Naive B cell (primary cell): ENCODE measurements at regions not wholly inside any gene's neighbourhood (a gene's known extent, or its start where the extent isn't known, plus 50 kb on each side); places are given as distances from the start of the nearest gene placed in this dataset.

Source experiments
- ATAC-seq, 2 donors: fragments of 150-1000 bp; cut with Tn5 transposase; 2 replicates each; pipeline ENCODE4 v1.10.0; 2021; ENCODE audit warnings: low read depth in 2 of 2, mild to moderate bottlenecking in 2 of 2, moderate library complexity in 2 of 2
- DNase-seq: peaks from one replicate; pipeline ENCODE4 v3.0.0; 2022
- H3K27ac Mint-ChIP-seq, 6 donors: one replicate each; pipeline ENCODE4 v1.8.0; 2020 to 2022; ENCODE audit warnings: mild to moderate bottlenecking in 6 of 6, mixed read lengths in 6 of 6, moderate library complexity in 5 of 6, inconsistent platforms in 2 of 6
- H3K27me3 Mint-ChIP-seq, 3 donors: one replicate each; pipeline ENCODE4 v1.8.0; 2021 to 2022; ENCODE audit warnings: mixed read lengths in 3 of 3, mild to moderate bottlenecking in 1 of 3
- H3K36me3 Mint-ChIP-seq, 2 donors: one replicate each; pipeline ENCODE4 v1.8.0; 2020 to 2022; ENCODE audit warnings: mixed read lengths in 2 of 2, inconsistent platforms in 1 of 2, mild to moderate bottlenecking in 1 of 2
- H3K4me1 Mint-ChIP-seq, 3 donors: one replicate each; pipeline ENCODE4 v1.8.0; 2020 to 2022; ENCODE audit warnings: mixed read lengths in 3 of 3, inconsistent platforms in 1 of 3, mild to moderate bottlenecking in 1 of 3, moderate library complexity in 1 of 3
- H3K4me3 Mint-ChIP-seq, 8 donors: one replicate each; pipeline ENCODE4 v1.8.0; 2020 to 2022; ENCODE audit warnings: mild to moderate bottlenecking in 8 of 8, mixed read lengths in 8 of 8, moderate library complexity in 8 of 8, inconsistent platforms in 2 of 8
- H3K9me3 Mint-ChIP-seq, 7 donors: one replicate each; pipeline ENCODE4 v1.8.0; 2020 to 2022; ENCODE audit warnings: mixed read lengths in 7 of 7, mild to moderate bottlenecking in 5 of 7, inconsistent platforms in 2 of 7, moderate library complexity in 1 of 7

DNA sequence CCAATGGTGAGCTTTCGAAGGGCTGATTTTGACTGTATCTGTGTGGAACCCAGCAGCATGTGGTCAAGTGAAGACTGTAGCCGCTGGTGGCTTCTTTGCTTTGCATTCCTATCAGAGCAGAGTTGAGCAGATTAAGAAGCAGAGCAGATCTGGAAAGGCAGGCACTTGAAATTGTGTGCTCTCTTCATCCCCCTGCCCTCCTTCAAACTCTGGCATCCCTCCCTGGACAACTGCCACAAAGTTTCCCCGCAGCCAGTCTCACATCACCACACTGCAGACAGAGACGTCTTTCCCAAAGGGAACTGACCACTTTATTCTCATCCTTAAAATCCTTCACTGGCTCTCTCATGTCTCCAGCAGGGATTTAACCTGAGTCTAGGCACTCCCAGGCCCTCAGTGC is 237.1 kb upstream of the DYNLRB2 start:
- no peaks in the 10 kb centered on the region for H3K4me1 Mint-ChIP-seq
- peaks cover 0 to 2% (median 0%) of the 10 kb centered on the region in 7 donors for H3K9me3 Mint-ChIP-seq
- H3K36me3 Mint-ChIP-seq = no peaks in the 10 kb centered on the region
- no peak for DNase-seq
- no peak overlapping the region for H3K27ac Mint-ChIP-seq
- peaks cover 0 to 14% (median 6%) of the 10 kb centered on the region in 3 donors for H3K27me3 Mint-ChIP-seq
- no peak overlapping the region for H3K4me3 Mint-ChIP-seq
- ATAC-seq = no peak

DNA sequence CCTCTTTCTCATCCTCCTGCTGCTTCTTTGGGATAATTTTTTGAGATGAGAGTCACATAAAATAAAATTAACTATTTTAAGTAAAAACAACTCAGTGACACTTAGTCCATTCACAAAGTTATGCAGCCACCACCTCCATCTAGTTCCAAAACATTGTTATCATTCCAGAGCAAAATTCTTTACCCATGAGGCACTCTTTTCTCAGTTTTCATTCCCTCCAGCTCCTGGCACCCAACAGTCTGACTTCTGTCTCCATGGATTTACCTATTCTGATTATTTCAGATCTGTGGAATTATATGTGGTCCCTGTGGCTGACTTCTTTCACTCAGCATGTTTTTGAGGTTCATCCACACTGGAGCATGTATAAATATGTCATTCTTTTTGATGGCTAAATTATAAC is 239.9 kb upstream of the DYNLRB2 start:
- Mint-ChIP-seq H3K4me1 (no peaks in the 10 kb centered on the region), H3K4me3 (no peak overlapping the region), H3K36me3 (no peaks in the 10 kb centered on the region), H3K27me3 (peaks cover 0 to 11% (median 10%) of the 10 kb centered on the region in 3 donors), H3K9me3 (peaks cover 0 to 2% (median 0%) of the 10 kb centered on the region in 7 donors), H3K27ac (no peak overlapping the region)
- DNase-seq (no peak), ATAC-seq (no peak)

- peaks cover 0 to 3% (median 0%) of the 10 kb centered on the region in 7 donors for H3K9me3 Mint-ChIP-seq
- no peaks in the 10 kb centered on the region for H3K4me1 Mint-ChIP-seq
- H3K4me3 Mint-ChIP-seq = no peak overlapping the region
- ATAC-seq = no peak
- peaks cover 0 to 15% (median 10%) of the 10 kb centered on the region in 3 donors for H3K27me3 Mint-ChIP-seq
- H3K27ac Mint-ChIP-seq = no peak overlapping the region
- DNase-seq = no peak
- no peaks in the 10 kb centered on the region for H3K36me3 Mint-ChIP-seq
Measured at GRCh38 chr16:80300456-80300855, 240.3 kb upstream of the DYNLRB2 start.

DNA sequence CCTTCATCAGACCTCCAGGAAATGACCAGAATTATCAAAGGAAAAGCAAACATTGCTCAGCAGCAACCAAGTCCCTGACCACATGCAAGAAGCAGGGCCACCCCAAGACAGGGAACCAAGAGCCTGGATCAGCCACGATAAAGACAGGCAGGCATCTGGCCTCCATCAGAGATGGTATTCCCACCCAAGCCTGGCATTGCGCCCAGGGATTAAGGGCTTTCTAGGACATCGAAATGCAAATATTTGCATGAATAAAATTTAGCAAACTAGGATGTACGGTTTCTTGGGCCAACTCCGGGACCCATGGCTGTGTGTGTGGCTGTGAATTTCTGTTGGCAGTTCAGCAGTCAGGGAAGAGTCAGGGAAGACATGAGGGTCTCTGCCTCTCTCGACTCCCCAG is 241.4 kb upstream of the DYNLRB2 start:
- ATAC-seq = no peak
- Mint-ChIP-seq H3K4me3 (no peak overlapping the region), H3K27ac (no peak overlapping the region), H3K36me3 (no peaks in the 10 kb centered on the region), H3K27me3 (peaks cover 4 to 12% (median 6%) of the 10 kb centered on the region in 3 donors), H3K4me1 (no peaks in the 10 kb centered on the region), H3K9me3 (peaks cover 0 to 6% (median 0%) of the 10 kb centered on the region in 7 donors)
- no peak for DNase-seq

- Mint-ChIP-seq H3K27me3 (peaks cover 4 to 12% (median 9%) of the 10 kb centered on the region in 3 donors), H3K4me3 (no peak overlapping the region)
- ATAC-seq = no peak
Measured at GRCh38 chr16:80298676-80299075, 242.1 kb upstream of the DYNLRB2 start.

DNA sequence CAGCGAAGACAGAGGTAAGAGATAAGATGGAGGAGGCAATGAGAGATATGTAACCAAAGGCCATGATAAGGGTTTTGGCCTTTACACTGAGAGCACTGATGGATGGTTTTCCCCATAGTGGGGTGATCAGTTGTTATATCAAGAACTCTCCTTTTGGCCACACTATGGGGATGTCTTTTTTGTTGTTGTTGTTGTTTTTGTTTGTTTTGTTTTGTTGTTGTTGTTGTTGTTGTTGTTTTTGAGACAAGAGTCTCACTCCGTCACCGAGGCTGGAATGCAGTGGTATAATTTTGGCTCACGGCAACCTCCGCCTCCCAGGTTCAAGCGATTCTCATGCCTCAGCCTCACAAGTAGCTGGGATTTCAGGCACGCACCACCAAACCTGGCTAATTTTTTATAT is 244.8 kb upstream of the DYNLRB2 start:
- H3K27ac Mint-ChIP-seq = no peak overlapping the region
- no peak for ATAC-seq
- no peaks in the 10 kb centered on the region for H3K36me3 Mint-ChIP-seq
- H3K4me1 Mint-ChIP-seq = no peaks in the 10 kb centered on the region
- peaks cover 0 to 6% (median 0%) of the 10 kb centered on the region in 7 donors for H3K9me3 Mint-ChIP-seq
- no peak overlapping the region for H3K4me3 Mint-ChIP-seq
- no peak for DNase-seq
- H3K27me3 Mint-ChIP-seq = peaks cover 7 to 9% (median 7%) of the 10 kb centered on the region in 3 donors

More at GRCh38 chr16:80298676-80299075, 242.1 kb upstream of the DYNLRB2 start:
- Mint-ChIP-seq H3K27ac (no peak overlapping the region), H3K36me3 (no peaks in the 10 kb centered on the region), H3K9me3 (peaks cover 0 to 6% (median 0%) of the 10 kb centered on the region in 7 donors), H3K4me1 (no peaks in the 10 kb centered on the region)
- DNase-seq = no peak

DNA sequence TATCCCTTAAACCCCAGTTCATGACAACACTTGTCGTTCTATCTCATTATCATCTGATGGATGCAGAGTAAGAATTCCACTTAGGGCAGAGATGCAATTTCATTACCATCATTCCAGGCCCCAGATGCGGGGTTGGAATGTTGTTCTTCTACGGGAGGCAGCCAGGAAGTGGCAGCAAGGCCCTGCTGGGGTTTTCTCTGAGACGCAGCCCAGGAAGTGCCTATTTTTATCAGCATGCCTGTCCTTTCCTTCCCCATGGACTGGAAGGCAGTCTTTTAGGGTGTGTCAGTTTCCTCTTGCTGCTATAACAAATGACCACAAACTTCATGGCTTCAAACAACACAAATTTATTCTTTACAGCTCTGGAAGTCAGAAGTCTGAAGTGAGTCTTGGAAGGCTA is 246.6 kb upstream of the DYNLRB2 start:
- peaks cover 0 to 6% (median 0%) of the 10 kb centered on the region in 7 donors for H3K9me3 Mint-ChIP-seq
- H3K4me3 Mint-ChIP-seq = no peak overlapping the region
- H3K4me1 Mint-ChIP-seq = no peaks in the 10 kb centered on the region
- no peak for DNase-seq
- no peaks in the 10 kb centered on the region for H3K36me3 Mint-ChIP-seq
- no peak overlapping the region for H3K27ac Mint-ChIP-seq
- peaks cover 9% of the 10 kb centered on the region in 3 donors for H3K27me3 Mint-ChIP-seq
- ATAC-seq = no peak

- no peaks in the 10 kb centered on the region for H3K36me3 Mint-ChIP-seq
- H3K27ac Mint-ChIP-seq = no peak overlapping the region
- peaks cover 0 to 3% (median 0%) of the 10 kb centered on the region in 7 donors for H3K9me3 Mint-ChIP-seq
- H3K27me3 Mint-ChIP-seq = peaks cover 5 to 8% (median 6%) of the 10 kb centered on the region in 3 donors
- no peak overlapping the region for H3K4me3 Mint-ChIP-seq
- no peaks in the 10 kb centered on the region for H3K4me1 Mint-ChIP-seq
- ATAC-seq (no peak), DNase-seq (no peak)
Measured at GRCh38 chr16:80288616-80289015, 252.2 kb upstream of the DYNLRB2 start.

- Mint-ChIP-seq H3K27ac (no peak overlapping the region), H3K4me3 (no peak overlapping the region), H3K36me3 (no peaks in the 10 kb centered on the region), H3K27me3 (peaks cover 5 to 8% (median 6%) of the 10 kb centered on the region in 3 donors), H3K9me3 (peaks cover 0 to 3% (median 0%) of the 10 kb centered on the region in 7 donors), H3K4me1 (no peaks in the 10 kb centered on the region)
- no peak for DNase-seq
- no peak for ATAC-seq
Measured at GRCh38 chr16:80287674-80288073, 253.1 kb upstream of the DYNLRB2 start.

DNA sequence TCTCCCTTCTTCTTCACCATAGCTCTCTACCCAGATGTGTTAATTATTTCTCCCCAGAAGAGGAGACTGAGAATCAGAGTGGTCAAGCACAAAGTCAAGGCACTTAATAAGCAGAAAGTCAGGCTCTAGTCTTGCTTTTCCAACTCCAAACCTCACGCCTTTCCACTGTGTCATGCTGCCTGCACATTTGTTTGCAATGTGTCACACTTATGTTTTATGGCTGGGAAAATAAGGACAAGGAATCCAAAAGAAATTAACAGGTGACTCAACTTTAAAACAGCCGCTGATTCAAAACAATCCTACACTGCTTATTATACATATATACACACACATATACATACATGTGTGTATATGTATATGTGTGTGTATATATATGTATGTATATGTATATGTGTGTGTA is 255.7 kb upstream of the DYNLRB2 start:
- Mint-ChIP-seq H3K36me3 (no peaks in the 10 kb centered on the region), H3K4me3 (no peak overlapping the region), H3K27ac (no peak overlapping the region), H3K4me1 (no peaks in the 10 kb centered on the region), H3K9me3 (peaks cover 0 to 3% (median 0%) of the 10 kb centered on the region in 7 donors), H3K27me3 (peaks cover 0 to 8% (median 6%) of the 10 kb centered on the region in 3 donors)
- no peak for ATAC-seq
- no peak for DNase-seq

DNA sequence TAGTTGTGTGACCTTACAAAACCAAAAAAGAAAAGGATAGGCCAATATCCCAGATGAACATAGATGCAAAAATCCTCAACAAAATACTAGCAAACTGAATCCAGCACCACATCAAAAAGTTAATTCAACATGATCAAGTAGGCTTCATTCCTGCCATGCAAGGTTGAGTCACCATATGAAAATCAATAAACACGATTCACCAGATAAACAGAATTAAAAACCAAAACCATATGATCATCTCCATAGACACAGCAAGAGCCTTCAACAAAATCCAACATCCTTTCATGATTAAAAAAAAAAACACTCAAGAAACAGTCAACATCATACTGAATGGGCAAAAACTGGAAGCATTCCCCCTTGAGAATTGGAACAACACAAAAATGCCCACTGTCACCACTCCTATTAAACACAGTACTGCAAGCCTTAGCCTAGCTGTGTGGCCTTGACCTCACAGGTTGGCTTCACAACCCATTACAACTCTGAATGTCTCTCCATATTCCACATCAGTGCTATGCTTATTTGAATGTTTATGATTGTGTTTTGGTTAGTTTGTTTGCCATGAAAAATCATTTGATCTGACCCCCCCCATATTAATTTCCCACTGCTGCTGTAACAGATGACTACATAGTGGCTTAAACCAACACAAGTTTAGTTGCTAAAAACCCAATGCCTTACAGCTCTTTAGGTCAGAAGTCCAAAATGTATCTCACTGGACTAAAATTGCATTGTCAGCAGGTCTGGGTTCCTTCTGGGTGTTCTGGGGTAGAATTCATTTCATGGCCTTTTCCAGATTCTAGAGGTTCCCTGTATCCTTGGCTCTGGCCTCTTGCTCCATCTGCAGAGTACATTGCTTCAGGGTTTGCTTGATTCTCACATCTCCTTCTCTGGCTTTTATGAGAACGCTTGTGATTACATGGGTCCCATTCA is 257.1 kb upstream of the DYNLRB2 start:
- H3K4me1 Mint-ChIP-seq = no peaks in the 10 kb centered on the region
- H3K4me3 Mint-ChIP-seq = no peak overlapping the region
- H3K9me3 Mint-ChIP-seq = peaks cover 0 to 3% (median 0%) of the 10 kb centered on the region in 7 donors
- DNase-seq (no peak), ATAC-seq (no peak)
- H3K36me3 Mint-ChIP-seq = no peaks in the 10 kb centered on the region
- H3K27ac Mint-ChIP-seq = no peak overlapping the region
- H3K27me3 Mint-ChIP-seq = peaks cover 0 to 8% (median 0%) of the 10 kb centered on the region in 3 donors

- ATAC-seq (no peak), DNase-seq (no peak)
- no peak overlapping the region for H3K4me3 Mint-ChIP-seq
- peaks cover 0 to 1% (median 0%) of the 10 kb centered on the region in 7 donors for H3K9me3 Mint-ChIP-seq
- H3K4me1 Mint-ChIP-seq = no peaks in the 10 kb centered on the region
- H3K36me3 Mint-ChIP-seq = no peaks in the 10 kb centered on the region
- no peak overlapping the region for H3K27ac Mint-ChIP-seq
- peaks cover 0 to 4% (median 0%) of the 10 kb centered on the region in 3 donors for H3K27me3 Mint-ChIP-seq
Measured at GRCh38 chr16:80280557-80280956, 260.2 kb upstream of the DYNLRB2 start.

GRCh38 chr16:80279656-80280055 is 261.1 kb upstream of the DYNLRB2 start:
- DNase-seq = no peak
- no peak for ATAC-seq
- Mint-ChIP-seq H3K36me3 (no peaks in the 10 kb centered on the region), H3K4me1 (no peaks in the 10 kb centered on the region), H3K27me3 (peaks cover 0 to 4% (median 0%) of the 10 kb centered on the region in 3 donors), H3K9me3 (peaks cover 0 to 1% (median 0%) of the 10 kb centered on the region in 7 donors), H3K4me3 (no peak overlapping the region), H3K27ac (no peak overlapping the region)

DNA sequence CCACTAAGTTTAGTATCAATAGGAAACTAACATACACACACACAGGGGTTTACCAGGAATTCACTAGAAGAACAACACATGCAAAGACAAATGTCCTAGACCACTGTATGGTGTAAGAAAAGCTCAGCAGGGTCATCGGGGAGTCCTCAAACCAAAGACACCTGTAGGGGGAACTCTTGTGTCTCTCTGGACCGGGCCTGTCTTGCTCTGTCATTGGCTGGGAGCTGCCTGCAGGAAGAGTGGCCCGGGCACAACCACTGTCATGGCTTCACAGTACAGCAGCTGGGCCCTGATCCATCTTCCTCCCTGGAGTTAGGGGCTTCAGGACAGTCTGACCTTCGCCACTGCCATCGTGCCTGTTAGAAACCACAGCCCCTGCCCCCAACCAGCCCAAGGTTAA is 263.6 kb upstream of the DYNLRB2 start:
- H3K36me3 Mint-ChIP-seq = no peaks in the 10 kb centered on the region
- H3K4me1 Mint-ChIP-seq = no peaks in the 10 kb centered on the region
- ATAC-seq (no peak), DNase-seq (no peak)
- peaks cover 0 to 6% (median 1%) of the 10 kb centered on the region in 7 donors for H3K9me3 Mint-ChIP-seq
- no peak overlapping the region for H3K27ac Mint-ChIP-seq
- H3K27me3 Mint-ChIP-seq = peaks cover 0 to 4% (median 0%) of the 10 kb centered on the region in 3 donors
- no peak overlapping the region for H3K4me3 Mint-ChIP-seq
